ENCODE measurements at regions not wholly inside any gene's neighbourhood (a gene's known extent, or its start where the extent isn't known, plus 50 kb on each side); places are given as distances from the start of the nearest gene placed in this dataset.

DNA sequence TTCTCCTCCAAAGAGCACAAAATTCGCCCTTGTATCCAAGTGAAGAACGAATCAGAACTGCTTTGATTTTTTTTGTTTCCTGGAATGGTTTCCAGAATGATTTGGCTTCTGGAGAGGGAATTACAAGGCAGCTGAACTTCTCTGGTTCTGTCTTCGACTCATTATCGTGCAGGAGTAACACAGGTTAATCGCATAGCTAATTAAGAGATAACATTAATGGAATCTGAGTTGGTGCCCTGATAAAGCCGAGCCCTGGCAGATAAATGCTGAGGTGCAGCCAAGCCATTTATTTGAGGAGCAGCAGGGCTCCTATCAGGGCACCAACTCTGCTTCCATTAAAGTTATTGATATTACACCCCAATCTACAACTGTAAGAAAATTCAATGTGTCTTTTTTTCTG, 433.7 kb downstream of the ZNF521 start:
- peaks cover 20 to 43% (median 31%) of the 10 kb centered on the region in 3 donors for H3K4me1 Mint-ChIP-seq
- ATAC-seq (ENCODE audit: low read depth in 2 of 2) (no peak), DNase-seq (no peak)
- H3K9me3 Mint-ChIP-seq: peaks cover 0 to 5% (median 0%) of the 10 kb centered on the region in 7 donors
- H3K36me3 Mint-ChIP-seq: peaks cover 0 to 7% of the 10 kb centered on the region in 2 donors
- peak overlapping the region in 1 of 8 donors; percentile 22 for H3K4me3 Mint-ChIP-seq
- H3K27me3 Mint-ChIP-seq: peaks cover 3 to 12% (median 7%) of the 10 kb centered on the region in 3 donors
- no peak overlapping the region for H3K27ac Mint-ChIP-seq

DNA sequence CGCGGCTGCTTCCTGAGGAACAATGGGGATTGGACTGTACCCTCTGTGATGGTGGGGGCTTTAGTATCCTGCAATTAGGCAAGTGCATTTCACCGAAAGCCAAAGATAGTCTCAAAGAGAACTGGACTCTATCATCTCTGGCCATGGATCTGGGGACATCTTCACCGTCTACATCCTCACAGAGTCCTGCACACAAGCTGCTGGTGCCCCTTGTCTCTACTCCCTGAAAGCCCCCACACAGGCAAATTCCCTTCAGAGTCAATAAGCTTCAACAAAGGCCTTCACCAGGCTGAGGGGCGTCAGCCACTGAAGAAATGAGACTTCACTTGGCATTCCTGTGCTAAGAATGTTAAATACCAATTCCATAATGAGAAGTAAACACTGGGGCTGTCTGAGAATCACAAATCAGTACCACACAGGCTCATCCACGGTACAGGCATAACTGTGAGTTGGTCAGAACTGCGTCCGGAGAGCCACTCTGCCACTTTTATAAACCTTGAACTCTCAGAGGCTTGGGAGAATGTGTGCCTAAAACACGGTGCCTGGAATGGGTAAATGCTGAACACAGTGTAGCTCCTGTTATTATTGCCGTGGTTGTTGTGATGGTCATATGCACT, 432.7 kb downstream of the ZNF521 start:
- Mint-ChIP-seq H3K9me3 (peaks cover 0 to 5% (median 0%) of the 10 kb centered on the region in 7 donors), H3K27me3 (peaks cover 3 to 8% (median 7%) of the 10 kb centered on the region in 3 donors), H3K4me3 (no peak overlapping the region), H3K36me3 (peaks cover 0 to 7% of the 10 kb centered on the region in 2 donors), H3K27ac (peak overlapping the region in 1 of 6 donors; percentile 45), H3K4me1 (peaks cover 31 to 48% (median 41%) of the 10 kb centered on the region in 3 donors)
- ATAC-seq (ENCODE audit: low read depth in 2 of 2) (no peak), DNase-seq (no peak)

DNA sequence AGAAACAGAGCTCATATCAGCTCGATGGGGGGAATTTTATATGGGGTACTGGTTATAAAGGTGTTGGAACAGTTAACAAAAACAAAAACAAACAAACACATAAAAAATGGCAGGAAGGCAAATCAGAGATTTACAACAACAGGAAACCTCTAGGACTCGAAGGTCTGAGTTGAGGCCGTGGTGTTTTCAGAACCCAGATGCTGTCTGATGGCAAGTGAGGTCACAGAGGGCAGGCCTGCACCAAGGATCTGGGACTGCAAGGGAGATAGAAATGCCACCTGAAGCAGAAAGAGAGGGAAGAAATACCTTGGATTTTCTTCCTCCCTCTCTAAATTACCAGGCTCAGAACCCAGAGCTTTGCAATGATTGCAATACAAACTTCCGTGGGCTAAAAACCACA, 429.5 kb downstream of the ZNF521 start:
- peak overlapping the region in 5 of 8 donors; percentile 23 to 71 (median 63) for H3K4me3 Mint-ChIP-seq
- H3K27me3 Mint-ChIP-seq: no peaks in the 10 kb centered on the region
- peak in 1 of 2 donors; percentile 51 for ATAC-seq (ENCODE audit: low read depth in 2 of 2)
- peaks cover 53 to 63% (median 63%) of the 10 kb centered on the region in 3 donors for H3K4me1 Mint-ChIP-seq
- H3K9me3 Mint-ChIP-seq: no peaks in the 10 kb centered on the region
- DNase-seq: no peak
- H3K27ac Mint-ChIP-seq: peak overlapping the region; percentile 67 to 95 (median 86)
- no peaks in the 10 kb centered on the region for H3K36me3 Mint-ChIP-seq

DNA sequence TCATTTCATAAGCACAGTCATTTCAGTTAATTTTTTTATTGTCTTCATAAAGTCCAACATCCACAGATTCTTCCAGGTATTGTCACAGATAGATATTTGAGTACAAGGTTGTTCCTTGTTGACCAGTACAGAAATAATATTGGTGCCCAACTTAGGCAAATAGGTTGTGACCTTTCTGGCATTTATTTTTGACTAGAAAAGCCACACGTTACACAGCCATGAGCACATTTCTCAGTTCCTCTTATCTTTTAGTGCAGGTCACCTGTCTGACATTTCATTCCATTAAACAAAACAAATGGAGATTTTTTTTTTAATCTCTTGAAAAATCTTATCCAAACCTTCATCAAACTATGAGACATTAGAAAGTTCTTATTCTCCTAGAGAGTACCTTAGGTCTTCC, 428.8 kb downstream of the ZNF521 start:
- peak; percentile 74 to 77 for ATAC-seq (ENCODE audit: low read depth in 2 of 2)
- no peaks in the 10 kb centered on the region for H3K36me3 Mint-ChIP-seq
- H3K27me3 Mint-ChIP-seq: no peaks in the 10 kb centered on the region
- H3K9me3 Mint-ChIP-seq: no peaks in the 10 kb centered on the region
- H3K4me3 Mint-ChIP-seq: peak overlapping the region; percentile 1 to 65 (median 34)
- H3K27ac Mint-ChIP-seq: peak overlapping the region; percentile 74 to 95 (median 89)
- peak; percentile 50 for DNase-seq
- H3K4me1 Mint-ChIP-seq: peaks cover 54 to 69% (median 69%) of the 10 kb centered on the region in 3 donors

DNA sequence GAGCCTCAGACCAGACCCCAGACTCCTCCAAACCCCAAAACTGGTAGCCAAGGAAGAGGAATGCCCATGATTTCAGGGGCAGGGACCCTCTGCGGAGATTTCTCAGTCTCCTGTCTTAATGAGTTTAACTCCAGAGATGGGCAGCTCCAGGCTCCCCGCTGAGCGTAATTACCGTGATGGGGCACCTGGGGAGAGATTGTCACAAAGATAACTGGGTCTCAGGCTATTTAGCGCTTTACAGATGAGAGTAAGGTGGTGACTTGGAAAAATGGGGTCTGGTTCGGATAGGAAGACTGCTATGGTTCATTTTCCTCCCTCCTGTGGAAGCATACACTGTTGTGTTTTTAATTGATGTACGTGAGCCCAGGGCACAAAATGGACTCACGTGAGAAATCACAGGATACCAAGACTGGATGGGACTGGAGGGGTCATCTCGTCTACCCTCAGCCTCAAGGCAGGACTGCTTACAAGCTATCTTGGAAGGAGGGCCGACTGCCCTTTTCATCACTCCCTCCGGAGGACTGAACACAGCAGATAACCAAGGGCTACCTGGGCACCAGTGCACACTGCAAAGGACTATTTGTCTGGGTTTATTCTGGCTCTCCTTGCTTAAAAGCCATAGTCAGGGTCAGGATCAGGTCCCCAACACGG, 427.8 kb downstream of the ZNF521 start:
- Mint-ChIP-seq H3K9me3 (peaks cover 0 to 3% (median 0%) of the 10 kb centered on the region in 7 donors), H3K4me1 (peaks cover 61 to 80% (median 78%) of the 10 kb centered on the region in 3 donors), H3K36me3 (no peaks in the 10 kb centered on the region), H3K4me3 (peak overlapping the region in 5 of 8 donors; percentile 23 to 65 (median 49)), H3K27me3 (no peaks in the 10 kb centered on the region), H3K27ac (peak overlapping the region; percentile 74 to 94 (median 90))
- DNase-seq (no peak), ATAC-seq (ENCODE audit: low read depth in 2 of 2) (no peak)

DNA sequence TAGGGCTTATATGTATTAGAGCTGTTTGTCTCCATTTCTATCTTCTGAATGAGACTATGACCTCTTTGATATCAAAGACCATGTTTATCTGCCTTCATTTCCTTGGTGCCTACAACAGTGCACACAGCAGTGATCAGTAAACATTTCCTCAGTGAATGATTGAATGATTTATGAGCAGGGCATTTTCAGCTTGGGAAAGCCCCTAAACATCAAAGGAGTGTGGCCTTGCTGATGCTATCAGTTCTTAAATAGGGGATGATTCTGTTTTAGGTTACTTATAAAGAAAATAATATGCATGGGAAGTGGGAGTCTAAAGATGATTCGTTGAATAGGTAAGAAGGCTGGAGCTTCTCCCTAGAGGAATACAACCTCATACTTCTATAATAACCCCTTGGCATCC, 425.3 kb downstream of the ZNF521 start:
- DNase-seq (no peak), ATAC-seq (ENCODE audit: low read depth in 2 of 2) (peak; percentile 54)
- Mint-ChIP-seq H3K4me3 (peak overlapping the region in 5 of 8 donors; percentile 10 to 50 (median 39)), H3K9me3 (peaks cover 0 to 8% (median 0%) of the 10 kb centered on the region in 7 donors), H3K36me3 (peaks cover 0 to 6% of the 10 kb centered on the region in 2 donors), H3K27me3 (no peaks in the 10 kb centered on the region), H3K4me1 (peaks cover 82 to 98% (median 97%) of the 10 kb centered on the region in 3 donors), H3K27ac (peak overlapping the region; percentile 27 to 92 (median 64))

DNA sequence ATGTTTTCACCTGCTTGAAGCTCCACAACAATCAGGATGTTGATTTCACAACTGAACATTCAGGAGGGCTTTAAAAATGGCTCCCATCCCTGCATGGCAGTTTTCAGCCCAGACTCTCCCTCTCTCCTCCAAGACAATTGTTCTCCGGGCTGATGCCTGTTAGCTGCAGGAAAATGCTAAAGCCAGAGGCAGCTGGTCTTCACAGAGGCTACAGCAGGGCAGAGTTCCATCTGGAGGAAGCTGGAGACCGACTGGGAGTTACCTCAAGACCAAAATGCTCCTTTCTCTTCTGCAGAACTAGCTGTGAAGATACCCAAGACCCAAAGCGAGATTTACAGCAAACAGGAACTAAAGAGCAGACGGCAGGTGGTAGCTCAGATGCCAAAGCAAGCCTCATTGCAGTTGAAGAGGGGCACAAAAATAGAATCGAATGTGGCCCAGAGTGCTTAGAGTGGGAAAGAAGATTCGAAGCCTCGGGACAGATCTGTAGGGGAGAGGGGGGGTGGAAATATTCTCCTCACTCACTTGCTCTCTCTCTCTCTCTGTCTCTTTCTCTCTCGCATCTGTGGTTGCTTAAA, 423.6 kb downstream of the ZNF521 start:
- peaks cover 70 to 84% (median 83%) of the 10 kb centered on the region in 3 donors for H3K4me1 Mint-ChIP-seq
- H3K9me3 Mint-ChIP-seq: peaks cover 0 to 8% (median 0%) of the 10 kb centered on the region in 7 donors
- peak overlapping the region; percentile 40 to 95 (median 83) for H3K27ac Mint-ChIP-seq
- DNase-seq: peak; percentile 41
- peaks cover 0 to 6% of the 10 kb centered on the region in 2 donors for H3K36me3 Mint-ChIP-seq
- ATAC-seq (ENCODE audit: low read depth in 2 of 2): peak; percentile 50 to 51
- no peaks in the 10 kb centered on the region for H3K27me3 Mint-ChIP-seq
- H3K4me3 Mint-ChIP-seq: peak overlapping the region; percentile 5 to 74 (median 62)

DNA sequence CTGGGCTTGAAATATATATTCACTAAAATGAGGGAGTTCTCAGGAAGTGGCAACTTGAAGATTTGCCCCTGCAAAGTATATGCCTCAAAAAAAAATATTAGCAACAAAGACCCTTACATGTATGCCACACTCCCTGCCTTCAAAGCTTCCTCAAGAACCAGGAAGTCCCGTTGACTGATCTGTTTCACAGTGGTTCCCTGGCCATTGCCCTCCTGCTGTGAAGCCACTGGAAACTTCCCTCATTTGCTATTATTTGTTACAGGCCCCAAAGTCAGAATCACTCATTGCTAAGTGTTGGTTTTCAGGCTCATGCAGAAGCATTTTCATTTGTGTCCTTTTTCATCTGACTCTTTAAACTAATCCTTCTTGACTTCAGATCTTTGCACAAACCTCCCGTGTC, 421.5 kb downstream of the ZNF521 start:
- H3K27me3 Mint-ChIP-seq: no peaks in the 10 kb centered on the region
- peak overlapping the region in 5 of 6 donors; percentile 32 to 94 (median 88) for H3K27ac Mint-ChIP-seq
- H3K4me3 Mint-ChIP-seq: peak overlapping the region in 4 of 8 donors; percentile 32 to 74 (median 46)
- H3K4me1 Mint-ChIP-seq: peaks cover 58 to 70% (median 66%) of the 10 kb centered on the region in 3 donors
- peaks cover 0 to 6% of the 10 kb centered on the region in 2 donors for H3K36me3 Mint-ChIP-seq
- peaks cover 0 to 8% (median 0%) of the 10 kb centered on the region in 7 donors for H3K9me3 Mint-ChIP-seq
- peak; percentile 20 to 23 for ATAC-seq (ENCODE audit: low read depth in 2 of 2)
- DNase-seq: no peak

DNA sequence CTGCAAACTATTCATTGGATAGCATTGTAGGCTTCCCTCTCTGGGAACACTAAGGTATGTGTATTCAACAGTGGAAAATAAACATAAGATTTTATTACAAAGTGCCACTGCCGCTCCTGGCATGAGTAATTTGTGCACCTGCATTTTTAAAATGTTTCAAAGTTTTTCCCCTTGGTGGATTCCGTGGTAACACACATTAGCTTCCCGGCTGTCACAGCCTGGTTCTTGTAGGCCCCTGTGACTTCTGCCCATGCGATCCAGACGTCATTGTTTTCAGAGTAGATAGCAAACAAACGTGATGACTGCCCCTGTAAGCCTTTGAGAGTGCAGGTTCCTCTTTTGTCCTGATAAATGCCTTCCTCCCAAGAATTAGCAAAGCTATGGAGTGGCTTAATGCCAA, 421.0 kb downstream of the ZNF521 start:
- peaks cover 0 to 6% of the 10 kb centered on the region in 2 donors for H3K36me3 Mint-ChIP-seq
- DNase-seq (peak; percentile 54), ATAC-seq (ENCODE audit: low read depth in 2 of 2) (peak; percentile 71)
- H3K27ac Mint-ChIP-seq: peak overlapping the region; percentile 32 to 94 (median 88)
- peaks cover 0 to 8% (median 0%) of the 10 kb centered on the region in 7 donors for H3K9me3 Mint-ChIP-seq
- H3K27me3 Mint-ChIP-seq: no peaks in the 10 kb centered on the region
- peaks cover 53 to 65% (median 61%) of the 10 kb centered on the region in 3 donors for H3K4me1 Mint-ChIP-seq
- peak overlapping the region in 4 of 8 donors; percentile 32 to 74 (median 46) for H3K4me3 Mint-ChIP-seq

DNA sequence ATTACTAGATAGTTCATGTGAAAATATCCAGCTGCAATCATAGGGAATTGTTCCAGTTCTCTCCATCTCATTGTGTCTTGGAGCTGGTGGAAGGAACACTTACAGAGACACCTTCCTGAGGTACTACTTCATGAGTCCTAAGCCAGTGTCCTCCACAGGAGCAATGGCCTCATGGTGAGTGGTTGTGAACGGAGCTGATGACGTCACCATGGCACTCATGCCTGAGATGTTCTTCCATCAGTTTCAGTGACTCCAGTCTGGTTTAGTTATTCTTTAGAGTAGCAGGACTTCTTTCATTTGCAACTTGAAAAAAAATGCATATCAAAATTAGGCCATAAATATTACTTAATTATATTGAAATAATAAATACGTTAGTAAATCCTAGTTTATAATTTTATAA, 418.6 kb downstream of the ZNF521 start:
- no peak for ATAC-seq (ENCODE audit: low read depth in 2 of 2)
- H3K36me3 Mint-ChIP-seq: peaks cover 0 to 6% of the 10 kb centered on the region in 2 donors
- peaks cover 34 to 42% (median 37%) of the 10 kb centered on the region in 3 donors for H3K4me1 Mint-ChIP-seq
- H3K27me3 Mint-ChIP-seq: no peaks in the 10 kb centered on the region
- H3K9me3 Mint-ChIP-seq: peaks cover 0 to 6% (median 0%) of the 10 kb centered on the region in 7 donors
- no peak overlapping the region for H3K4me3 Mint-ChIP-seq
- peak overlapping the region in 2 of 6 donors; percentile 24 to 61 for H3K27ac Mint-ChIP-seq
- DNase-seq: no peak

DNA sequence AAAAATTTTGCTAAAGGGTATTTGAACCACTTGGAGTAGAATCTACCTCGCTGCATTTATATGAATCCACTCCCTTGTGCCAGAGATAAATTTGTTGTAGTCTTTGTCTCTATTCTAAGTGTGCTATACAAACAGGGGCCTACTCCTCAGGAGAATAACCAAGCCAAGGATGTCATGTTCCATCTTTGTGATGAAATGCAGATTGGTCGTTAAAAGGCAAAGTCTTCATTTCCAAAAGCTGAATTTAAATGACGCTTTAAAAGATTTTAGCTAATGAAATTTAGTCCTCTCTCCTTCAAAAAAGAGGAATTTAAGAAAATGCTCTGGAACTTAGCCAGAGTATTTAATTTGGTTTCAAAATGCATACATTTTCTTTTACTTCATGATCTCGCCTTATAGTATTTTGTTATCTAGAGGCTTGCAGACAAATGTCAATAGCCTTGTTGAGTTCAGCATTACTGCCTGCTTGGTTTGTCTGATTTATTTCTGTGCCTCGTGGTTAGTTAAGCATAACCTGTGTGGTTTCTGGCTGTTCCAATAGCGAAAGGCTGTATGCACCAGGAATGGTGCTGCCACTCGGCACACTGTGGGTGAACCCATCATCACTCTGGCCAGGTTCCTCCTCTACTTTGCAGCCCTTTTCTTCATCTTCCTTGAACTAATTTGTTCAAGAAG, 417.6 kb downstream of the ZNF521 start:
- no peak for DNase-seq
- Mint-ChIP-seq H3K4me3 (no peak overlapping the region), H3K36me3 (peaks cover 0 to 6% of the 10 kb centered on the region in 2 donors), H3K27ac (no peak overlapping the region), H3K9me3 (peaks cover 0 to 5% (median 0%) of the 10 kb centered on the region in 7 donors), H3K27me3 (no peaks in the 10 kb centered on the region), H3K4me1 (peaks cover 29 to 32% (median 30%) of the 10 kb centered on the region in 3 donors)
- ATAC-seq (ENCODE audit: low read depth in 2 of 2): no peak

DNA sequence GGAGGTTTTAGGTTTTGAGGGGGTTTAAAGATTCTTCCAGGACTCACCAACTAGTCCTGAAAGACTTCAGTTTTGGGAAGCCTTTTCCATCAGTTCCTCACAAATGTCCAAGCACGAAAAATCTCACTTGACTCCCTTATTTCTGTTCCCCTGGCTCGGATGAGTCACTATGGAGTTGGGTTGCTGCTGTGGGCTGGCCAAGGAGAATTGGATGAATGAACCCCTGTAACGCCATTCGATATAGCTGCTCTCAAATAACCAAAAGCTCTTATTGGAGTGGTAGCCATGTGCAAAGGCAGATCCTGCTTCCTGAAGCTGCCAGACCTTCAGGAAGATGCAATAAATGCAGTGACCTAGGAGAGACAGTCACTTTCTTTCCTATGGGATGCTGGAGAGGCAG, 417.0 kb downstream of the ZNF521 start:
- no peaks in the 10 kb centered on the region for H3K27me3 Mint-ChIP-seq
- peaks cover 0 to 4% of the 10 kb centered on the region in 2 donors for H3K36me3 Mint-ChIP-seq
- H3K4me3 Mint-ChIP-seq: no peak overlapping the region
- no peak for DNase-seq
- H3K27ac Mint-ChIP-seq: no peak overlapping the region
- no peak for ATAC-seq (ENCODE audit: low read depth in 2 of 2)
- peaks cover 0 to 3% (median 0%) of the 10 kb centered on the region in 7 donors for H3K9me3 Mint-ChIP-seq
- peaks cover 24 to 25% (median 25%) of the 10 kb centered on the region in 3 donors for H3K4me1 Mint-ChIP-seq

DNA sequence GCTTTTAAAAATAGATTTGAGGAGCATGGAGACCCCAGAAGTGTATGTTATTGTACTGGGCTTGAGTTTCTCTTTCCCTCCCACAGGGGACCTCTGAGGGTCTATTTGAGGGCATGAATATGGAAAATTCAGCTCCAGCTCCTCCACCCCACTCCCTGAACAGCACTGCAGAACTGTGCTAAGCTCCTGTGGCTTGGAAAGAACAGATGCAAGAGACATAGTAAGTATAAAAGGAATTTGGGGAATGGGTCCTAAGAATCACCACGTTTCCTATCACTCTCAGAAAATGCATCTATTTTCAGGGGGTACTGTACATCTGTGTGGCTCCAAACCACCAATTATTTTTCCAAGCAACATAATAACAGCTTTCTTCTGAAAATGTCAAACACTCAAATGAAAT, 416.1 kb downstream of the ZNF521 start:
- Mint-ChIP-seq H3K36me3 (no peaks in the 10 kb centered on the region), H3K4me1 (peaks cover 15 to 16% (median 16%) of the 10 kb centered on the region in 3 donors), H3K4me3 (no peak overlapping the region), H3K27ac (peak overlapping the region in 1 of 6 donors; percentile 68), H3K9me3 (peaks cover 0 to 1% (median 0%) of the 10 kb centered on the region in 7 donors), H3K27me3 (no peaks in the 10 kb centered on the region)
- ATAC-seq (ENCODE audit: low read depth in 2 of 2) (no peak), DNase-seq (no peak)
